GM21717 (cell line): ENCODE measurements at regions not wholly inside any gene's neighbourhood (a gene's known extent, or its start where the extent isn't known, plus 50 kb on each side); places are given as distances from the start of the nearest gene placed in this dataset.
"Not testable (repeated sequence)": the region's sequence is repeated elsewhere in the genome, so short reads cannot be mapped to it uniquely, and the experiment has no call there.

Experiments
- ATAC-seq: cut with Tn5 transposase; IDR thresholded peaks from one replicate; pipeline ENCODE4 v1.9.1; 2021; ENCODE audit warnings: mild to moderate bottlenecking, moderate library complexity; ENCODE audit not compliant: unreplicated experiment

GRCh38 chr5:84791138-84791537 is 406.5 kb upstream of the EDIL3 start:
- ATAC-seq: no peak

GRCh38 chr5:84790406-84790805 is 405.7 kb upstream of the EDIL3 start:
- ATAC-seq: no peak

- ATAC-seq: peak; percentile 52
These were observed 398.3 kb upstream of the EDIL3 start for GRCh38 chr5:84783003-84783402.

- no peak for ATAC-seq
These were observed 394.5 kb upstream of the EDIL3 start for GRCh38 chr5:84779186-84779585.

- ATAC-seq: no peak
These were observed 379.5 kb upstream of the EDIL3 start for GRCh38 chr5:84764227-84764626.

GRCh38 chr5:84758008-84758407 is 373.3 kb upstream of the EDIL3 start:
- no peak for ATAC-seq

GRCh38 chr5:84752780-84753179 is 368.1 kb upstream of the EDIL3 start:
- no peak for ATAC-seq

- ATAC-seq: no peak
These were observed 363.6 kb upstream of the EDIL3 start for GRCh38 chr5:84748313-84748712.

- ATAC-seq: not testable (repeated sequence)
These were observed 361.6 kb upstream of the EDIL3 start for GRCh38 chr5:84746280-84746679.

- ATAC-seq: no peak
These were observed 356.4 kb upstream of the EDIL3 start for GRCh38 chr5:84741056-84741455.

GRCh38 chr5:84729326-84729725 is 344.6 kb upstream of the EDIL3 start:
- ATAC-seq: no peak

- ATAC-seq: no peak
These were observed 343.0 kb upstream of the EDIL3 start for GRCh38 chr5:84727708-84728107.

GRCh38 chr5:84725946-84726570 is 341.4 kb upstream of the EDIL3 start:
- ATAC-seq: no peak

- no peak for ATAC-seq
These were observed 340.0 kb upstream of the EDIL3 start for GRCh38 chr5:84724683-84725082.

GRCh38 chr5:84724181-84724580 is 339.5 kb upstream of the EDIL3 start:
- no peak for ATAC-seq

- ATAC-seq: no peak
These were observed 333.7 kb upstream of the EDIL3 start for GRCh38 chr5:84718377-84718776.

GRCh38 chr5:84715686-84716085 is 331.0 kb upstream of the EDIL3 start:
- ATAC-seq: no peak

GRCh38 chr5:84715091-84715490 is 330.4 kb upstream of the EDIL3 start:
- ATAC-seq: no peak

- no peak for ATAC-seq
These were observed 324.4 kb upstream of the EDIL3 start for GRCh38 chr5:84709075-84709474.

- no peak for ATAC-seq
These were observed 322.3 kb upstream of the EDIL3 start for GRCh38 chr5:84706678-84707641.

GRCh38 chr5:84700545-84700944 is 315.9 kb upstream of the EDIL3 start:
- ATAC-seq: not testable (repeated sequence)

GRCh38 chr5:84696651-84697050 is 312.0 kb upstream of the EDIL3 start:
- ATAC-seq: no peak
